ENCODE measurements at regions not wholly inside any gene's neighbourhood (a gene's known extent, or its start where the extent isn't known, plus 50 kb on each side); places are given as distances from the start of the nearest gene placed in this dataset.

GRCh38 chr13:69597088-69597487, 510.5 kb upstream of the ATXN8OS start:
- TF ChIP-seq, protein P1, sequence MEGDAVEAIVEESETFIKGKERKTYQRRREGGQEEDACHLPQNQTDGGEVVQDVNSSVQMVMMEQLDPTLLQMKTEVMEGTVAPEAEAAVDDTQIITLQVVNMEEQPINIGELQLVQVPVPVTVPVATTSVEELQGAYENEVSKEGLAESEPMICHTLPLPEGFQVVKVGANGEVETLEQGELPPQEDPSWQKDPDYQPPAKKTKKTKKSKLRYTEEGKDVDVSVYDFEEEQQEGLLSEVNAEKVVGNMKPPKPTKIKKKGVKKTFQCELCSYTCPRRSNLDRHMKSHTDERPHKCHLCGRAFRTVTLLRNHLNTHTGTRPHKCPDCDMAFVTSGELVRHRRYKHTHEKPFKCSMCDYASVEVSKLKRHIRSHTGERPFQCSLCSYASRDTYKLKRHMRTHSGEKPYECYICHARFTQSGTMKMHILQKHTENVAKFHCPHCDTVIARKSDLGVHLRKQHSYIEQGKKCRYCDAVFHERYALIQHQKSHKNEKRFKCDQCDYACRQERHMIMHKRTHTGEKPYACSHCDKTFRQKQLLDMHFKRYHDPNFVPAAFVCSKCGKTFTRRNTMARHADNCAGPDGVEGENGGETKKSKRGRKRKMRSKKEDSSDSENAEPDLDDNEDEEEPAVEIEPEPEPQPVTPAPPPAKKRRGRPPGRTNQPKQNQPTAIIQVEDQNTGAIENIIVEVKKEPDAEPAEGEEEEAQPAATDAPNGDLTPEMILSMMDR (IDR thresholded peaks at IDR 0.05), result no peak
- no peak for TF ChIP-seq POLR2AphosphoS5 (IDR thresholded peaks at IDR 0.05)
